ENCODE measurements at regions not wholly inside any gene's neighbourhood (a gene's known extent, or its start where the extent isn't known, plus 50 kb on each side); places are given as distances from the start of the nearest gene placed in this dataset.
"Not testable (repeated sequence)": the region's sequence is repeated elsewhere in the genome, so short reads cannot be mapped to it uniquely, and the experiment has no call there.

- TF ChIP-seq CTCF, POLR2A (IDR thresholded peaks at IDR 0.05): not testable (repeated sequence)
Observed at GRCh38 chr9:38886076-38886475, 166.1 kb upstream of the FAM240B start.

All from body of pancreas (tissue), 4 donors.